Colonic mucosa (tissue), 4 donors: ENCODE measurements at regions not wholly inside any gene's neighbourhood (a gene's known extent, or its start where the extent isn't known, plus 50 kb on each side); places are given as distances from the start of the nearest gene placed in this dataset.

Source experiments
- DNase-seq: peaks from one replicate; pipeline ENCODE4 v3.0.0-alpha.2; 2020
- H3K27ac ChIP-seq: fragments of 200-600 bp; one replicate; pipeline ENCODE4 v1.8.0; 2021
- H3K27me3 ChIP-seq: fragments of 200-600 bp; one replicate; pipeline ENCODE4 v1.8.0; 2021
- H3K36me3 ChIP-seq: fragments of 200-600 bp; one replicate; pipeline ENCODE4 v1.8.0; 2021
- H3K4me1 ChIP-seq: fragments of 200-600 bp; one replicate; pipeline ENCODE4 v1.8.0; 2021; ENCODE audit warnings: mild to moderate bottlenecking
- H3K4me3 ChIP-seq: fragments of 200-600 bp; one replicate; pipeline ENCODE4 v1.8.0; 2021
- H3K9ac ChIP-seq, 2 donors: one replicate each; pipeline ENCODE4 v1.7.0; 2013; ENCODE audit warnings: control low read depth in 2 of 2, low read depth in 2 of 2, low read length in 2 of 2
- H3K9me3 ChIP-seq: fragments of 200-600 bp; one replicate; pipeline ENCODE4 v1.8.0; 2021
- intact Hi-C: fragments of 100-400 bp; cut with DNase I; formaldehyde crosslinking; loops from one replicate; pipeline ENCODE4 v1.14.1; 2022
- TF ChIP-seq, protein P1 (sequence below): fragments of 200-600 bp; IDR thresholded peaks from one replicate; pipeline ENCODE4 v1.8.0; 2022; ENCODE audit warnings: antibody characterized with exemption, mild to moderate bottlenecking
- donor health status: healthy.
- donor health status: DM: no; HTN: no; CAD: no.
- donor health status: DM: no; HTN: no; CAD: no.

DNA sequence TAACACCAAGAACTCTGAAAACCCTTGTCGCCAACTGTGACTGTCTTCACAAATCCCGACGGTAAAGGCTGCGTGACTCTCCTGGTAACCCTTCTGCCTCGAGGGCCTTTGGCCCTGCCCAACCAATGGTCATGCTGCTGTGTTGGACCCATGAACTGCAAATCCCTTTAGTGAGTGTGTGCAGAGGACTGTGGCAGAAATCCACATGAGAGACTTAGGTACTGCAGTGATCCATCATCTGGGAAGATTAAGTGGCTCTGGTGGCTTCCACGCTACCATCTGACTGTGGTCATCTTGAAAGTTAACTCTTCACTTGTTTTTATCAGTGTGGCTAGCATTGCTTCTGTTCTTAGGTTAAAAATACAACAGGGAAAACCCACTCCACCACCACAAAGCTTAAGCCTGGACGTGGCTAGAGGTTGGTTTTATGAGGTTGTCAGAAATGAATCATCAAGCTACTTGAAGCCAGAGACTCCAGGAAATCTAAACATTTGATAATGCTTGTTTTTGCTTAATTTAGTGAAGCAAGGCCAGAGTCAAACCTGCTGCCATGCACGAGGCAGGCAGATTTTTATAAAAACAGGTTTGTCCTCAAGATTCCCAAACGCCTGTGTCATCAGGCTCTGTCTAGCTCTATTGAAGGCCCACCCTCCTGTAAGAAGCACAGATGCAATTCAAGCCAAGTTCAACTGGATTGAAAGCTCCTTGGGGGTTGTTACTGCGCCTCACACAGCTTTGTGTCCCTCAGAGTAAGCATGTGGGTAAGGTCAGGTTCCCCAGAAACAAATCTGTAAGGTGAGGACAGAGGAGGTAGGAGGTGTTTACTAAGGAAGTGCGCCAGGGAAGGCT is 52.7 kb upstream of the ERCC6L2 start:
- no peak overlapping the region for H3K4me3 ChIP-seq
- H3K9me3 ChIP-seq: no peaks in the 10 kb centered on the region
- DNase-seq: no peak
- intact Hi-C loops: no loop called here
- TF ChIP-seq, protein P1, sequence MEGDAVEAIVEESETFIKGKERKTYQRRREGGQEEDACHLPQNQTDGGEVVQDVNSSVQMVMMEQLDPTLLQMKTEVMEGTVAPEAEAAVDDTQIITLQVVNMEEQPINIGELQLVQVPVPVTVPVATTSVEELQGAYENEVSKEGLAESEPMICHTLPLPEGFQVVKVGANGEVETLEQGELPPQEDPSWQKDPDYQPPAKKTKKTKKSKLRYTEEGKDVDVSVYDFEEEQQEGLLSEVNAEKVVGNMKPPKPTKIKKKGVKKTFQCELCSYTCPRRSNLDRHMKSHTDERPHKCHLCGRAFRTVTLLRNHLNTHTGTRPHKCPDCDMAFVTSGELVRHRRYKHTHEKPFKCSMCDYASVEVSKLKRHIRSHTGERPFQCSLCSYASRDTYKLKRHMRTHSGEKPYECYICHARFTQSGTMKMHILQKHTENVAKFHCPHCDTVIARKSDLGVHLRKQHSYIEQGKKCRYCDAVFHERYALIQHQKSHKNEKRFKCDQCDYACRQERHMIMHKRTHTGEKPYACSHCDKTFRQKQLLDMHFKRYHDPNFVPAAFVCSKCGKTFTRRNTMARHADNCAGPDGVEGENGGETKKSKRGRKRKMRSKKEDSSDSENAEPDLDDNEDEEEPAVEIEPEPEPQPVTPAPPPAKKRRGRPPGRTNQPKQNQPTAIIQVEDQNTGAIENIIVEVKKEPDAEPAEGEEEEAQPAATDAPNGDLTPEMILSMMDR: no peak
- H3K36me3 ChIP-seq: no peaks in the 10 kb centered on the region
- H3K9ac ChIP-seq: no peak overlapping the region
- no peaks in the 10 kb centered on the region for H3K27me3 ChIP-seq
- H3K4me1 ChIP-seq: no peaks in the 10 kb centered on the region
- H3K27ac ChIP-seq: no peak overlapping the region

DNA sequence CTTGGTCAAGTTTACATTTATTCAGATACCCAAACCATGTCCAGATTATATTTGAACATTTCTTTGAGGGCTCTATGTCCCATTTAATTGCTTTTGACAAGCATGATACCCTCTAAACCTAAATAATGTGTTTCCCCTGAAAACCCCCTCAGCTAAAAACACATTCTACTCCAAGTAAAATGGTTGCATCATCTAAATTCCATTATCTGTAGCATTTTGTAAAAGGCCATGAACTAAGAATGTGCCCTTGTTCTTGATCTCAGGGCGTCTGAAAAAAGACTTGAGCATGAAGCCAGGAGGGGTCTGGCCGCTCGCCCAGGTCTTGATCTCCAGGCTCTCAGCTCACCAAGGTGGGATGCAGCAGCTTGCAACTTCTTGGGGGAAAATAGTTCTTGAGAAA is 53.5 kb upstream of the ERCC6L2 start:
- no peak overlapping the region for H3K27ac ChIP-seq
- intact Hi-C loops: no loop called here

DNA sequence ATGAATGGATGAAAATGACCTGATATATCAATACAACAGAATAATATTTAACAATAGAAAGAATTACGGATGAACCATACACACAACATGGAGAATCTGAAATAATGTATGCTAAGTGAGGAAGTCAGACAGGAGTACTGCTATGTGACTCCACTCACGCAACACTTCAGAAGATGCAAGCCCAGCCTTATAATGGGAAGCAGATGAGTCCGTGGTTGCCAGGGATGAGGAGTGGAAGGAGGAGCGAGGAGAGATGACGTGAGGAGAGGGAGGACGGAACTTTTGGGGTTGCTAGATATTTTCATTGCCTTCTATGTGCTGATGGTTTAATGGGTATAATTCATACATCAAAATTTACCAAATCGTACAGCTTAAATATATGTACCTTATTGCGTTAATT is 55.4 kb upstream of the ERCC6L2 start:
- intact Hi-C loops: no loop called here
- H3K9me3 ChIP-seq: no peaks in the 10 kb centered on the region
- TF ChIP-seq, protein P1: no peak
- H3K4me1 ChIP-seq: no peaks in the 10 kb centered on the region
- DNase-seq: no peak
- H3K9ac ChIP-seq: no peak overlapping the region
- H3K4me3 ChIP-seq: no peak overlapping the region
- H3K27me3 ChIP-seq: no peaks in the 10 kb centered on the region
- no peaks in the 10 kb centered on the region for H3K36me3 ChIP-seq
- H3K27ac ChIP-seq: no peak overlapping the region

More for the DNA sequence above, 53.5 kb upstream of the ERCC6L2 start:
- Histone ChIP-seq H3K27me3 (no peaks in the 10 kb centered on the region), H3K36me3 (no peaks in the 10 kb centered on the region), H3K4me3 (no peak overlapping the region), H3K9ac (no peak overlapping the region), H3K4me1 (no peaks in the 10 kb centered on the region), H3K9me3 (no peaks in the 10 kb centered on the region)
- TF ChIP-seq, protein P1: no peak
- no peak for DNase-seq

DNA sequence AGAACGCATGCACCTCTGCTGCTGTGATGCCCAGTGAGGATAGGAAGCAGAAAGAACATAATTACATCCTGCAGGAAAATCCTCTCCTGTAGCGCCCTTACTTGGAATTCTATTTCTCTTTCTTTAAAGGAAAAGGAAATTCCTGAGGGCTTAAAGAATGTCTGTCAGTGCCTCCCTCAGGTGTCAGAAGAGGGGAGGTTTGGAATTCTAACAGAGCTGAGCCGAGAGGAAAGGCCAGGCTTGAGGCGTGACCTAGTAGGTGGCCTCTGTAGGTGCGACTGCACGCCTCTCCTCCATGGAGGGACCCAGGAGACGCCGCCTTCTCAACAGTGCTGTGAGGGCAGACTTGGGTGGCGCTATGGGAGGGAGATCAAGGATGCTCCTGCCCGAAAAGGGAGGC is 55.9 kb upstream of the ERCC6L2 start:
- Histone ChIP-seq H3K27ac (no peak overlapping the region), H3K27me3 (no peaks in the 10 kb centered on the region), H3K9me3 (no peaks in the 10 kb centered on the region), H3K9ac (no peak overlapping the region), H3K36me3 (no peaks in the 10 kb centered on the region), H3K4me1 (no peaks in the 10 kb centered on the region), H3K4me3 (no peak overlapping the region)
- TF ChIP-seq, protein P1: no peak
- intact Hi-C loops: no loop called here
- no peak for DNase-seq

DNA sequence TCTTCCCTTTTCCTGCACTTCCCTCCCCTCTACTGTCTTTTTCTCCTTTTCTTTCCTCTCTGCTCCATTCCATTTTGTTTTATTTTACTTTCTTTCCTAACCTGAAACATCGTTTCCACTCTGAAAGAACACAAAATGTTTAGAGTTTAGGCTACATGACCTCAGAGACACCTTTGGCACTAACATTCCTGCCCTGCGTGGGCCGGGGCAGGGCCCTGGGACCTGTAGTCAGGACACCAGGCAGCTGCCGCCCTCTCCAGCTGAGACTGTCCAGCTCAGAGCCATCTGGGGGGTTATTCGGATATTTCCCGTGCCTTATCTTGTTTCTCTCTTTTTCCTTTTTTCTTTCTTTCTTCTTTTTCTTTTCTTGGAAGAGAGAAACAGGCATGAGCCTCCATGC is 58.3 kb upstream of the ERCC6L2 start:
- intact Hi-C loops: no loop called here
- no peak overlapping the region for H3K9ac ChIP-seq
- TF ChIP-seq, protein P1: no peak

More for the DNA sequence above, 58.3 kb upstream of the ERCC6L2 start:
- no peaks in the 10 kb centered on the region for H3K4me1 ChIP-seq
- no peaks in the 10 kb centered on the region for H3K9me3 ChIP-seq
- H3K27ac ChIP-seq: no peak overlapping the region
- H3K4me3 ChIP-seq: no peak overlapping the region
- no peak for DNase-seq
- H3K36me3 ChIP-seq: no peaks in the 10 kb centered on the region
- H3K27me3 ChIP-seq: no peaks in the 10 kb centered on the region
